ENCODE measurements at regions not wholly inside any gene's neighbourhood (a gene's known extent, or its start where the extent isn't known, plus 50 kb on each side); places are given as distances from the start of the nearest gene placed in this dataset.
"Not testable (repeated sequence)": the region's sequence is repeated elsewhere in the genome, so short reads cannot be mapped to it uniquely, and the experiment has no call there.

DNA sequence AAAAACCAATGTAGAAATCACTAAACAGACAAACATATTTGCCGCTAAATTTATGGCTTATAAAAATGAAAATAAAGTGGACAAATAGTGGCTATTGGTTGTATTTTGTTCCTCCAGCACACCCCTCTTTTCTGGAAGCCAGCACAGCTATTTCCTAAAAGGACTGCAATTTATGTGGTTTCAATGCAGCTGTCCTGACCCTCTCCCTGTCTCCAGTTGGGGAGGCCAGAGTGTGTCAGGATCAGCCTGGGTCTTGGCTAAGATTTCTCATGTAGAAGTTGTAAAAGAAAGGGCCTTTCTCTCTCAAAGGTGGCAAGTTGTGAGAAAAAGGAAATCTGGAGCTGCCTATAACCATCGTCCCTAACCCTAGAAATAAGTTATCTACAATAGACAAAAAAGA lies 165.6 kb downstream of the ALDH8A1 start:
- DNase-seq = no peak

DNA sequence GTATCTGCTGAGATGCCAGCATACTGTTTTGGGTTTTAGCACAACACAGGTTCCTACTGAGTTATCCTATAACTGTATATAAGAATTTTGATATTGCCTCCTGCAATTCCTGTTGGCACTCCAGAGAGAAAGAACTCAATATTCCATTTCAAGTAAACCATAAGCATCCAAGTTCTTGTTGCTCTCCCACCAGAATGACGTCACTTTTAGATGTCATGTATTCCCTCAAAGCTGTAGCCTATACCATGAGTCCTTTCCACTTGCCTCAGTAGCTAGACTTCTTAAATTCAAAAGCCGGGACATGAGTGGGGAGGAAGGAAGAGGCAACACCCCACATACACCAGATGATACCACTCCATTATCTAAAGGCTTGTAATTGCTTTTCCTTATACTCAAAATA lies 171.5 kb downstream of the ALDH8A1 start:
- no peak for DNase-seq

DNA sequence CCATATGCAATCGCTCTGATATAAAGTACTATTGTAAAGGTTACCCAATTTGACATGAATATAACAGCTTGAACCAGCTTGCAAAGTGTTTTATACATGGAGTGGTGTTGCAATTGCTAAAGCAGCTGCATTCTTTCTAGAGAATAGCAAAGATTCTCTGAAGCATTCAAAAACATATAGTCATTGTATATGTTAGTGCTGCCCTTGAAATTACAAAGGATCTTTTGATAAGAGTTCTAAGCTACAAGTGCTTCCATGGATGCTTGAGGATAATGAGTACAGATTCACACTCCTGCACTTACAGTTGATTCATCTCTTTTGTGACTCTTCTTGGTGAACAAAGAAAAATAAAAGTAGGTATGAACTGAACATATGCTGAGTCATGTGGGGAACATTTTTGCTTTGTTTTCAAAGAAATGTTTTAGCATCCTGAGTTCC lies 175.7 kb downstream of the ALDH8A1 start:
- no peak for DNase-seq

DNA sequence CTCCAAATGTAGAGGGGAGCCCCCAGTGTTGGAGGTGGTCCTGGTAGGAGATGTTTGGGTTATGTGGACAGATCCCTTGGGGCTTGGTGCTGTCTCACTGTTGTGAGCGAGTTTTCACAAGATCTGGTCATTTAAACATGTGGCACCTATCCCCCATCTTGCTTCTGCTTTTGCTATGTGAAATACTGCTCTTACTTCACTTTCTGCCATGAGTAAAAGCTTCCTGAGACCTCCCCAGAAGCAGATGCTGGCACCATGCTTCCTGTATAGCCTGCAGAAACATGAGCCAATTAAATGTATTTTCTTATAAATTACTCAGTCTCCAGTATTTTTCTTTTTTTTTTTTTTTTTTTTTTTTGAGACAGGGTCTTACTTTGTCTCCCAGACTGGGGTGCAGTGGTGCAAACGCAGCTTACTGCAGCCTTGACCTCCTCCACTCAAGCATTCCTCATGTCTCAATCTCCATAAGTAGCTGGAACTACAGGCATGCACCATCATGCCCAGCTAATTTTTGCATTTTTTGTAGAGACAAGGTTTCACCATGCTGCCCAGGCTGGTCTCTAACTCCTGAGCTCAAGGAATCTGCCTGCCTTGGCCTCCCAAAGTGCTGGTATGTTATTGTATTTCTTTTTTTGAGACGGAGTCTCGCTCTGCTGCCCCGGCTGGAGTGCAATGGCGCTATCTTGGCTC lies 177.1 kb downstream of the ALDH8A1 start:
- DNase-seq = no peak

DNA sequence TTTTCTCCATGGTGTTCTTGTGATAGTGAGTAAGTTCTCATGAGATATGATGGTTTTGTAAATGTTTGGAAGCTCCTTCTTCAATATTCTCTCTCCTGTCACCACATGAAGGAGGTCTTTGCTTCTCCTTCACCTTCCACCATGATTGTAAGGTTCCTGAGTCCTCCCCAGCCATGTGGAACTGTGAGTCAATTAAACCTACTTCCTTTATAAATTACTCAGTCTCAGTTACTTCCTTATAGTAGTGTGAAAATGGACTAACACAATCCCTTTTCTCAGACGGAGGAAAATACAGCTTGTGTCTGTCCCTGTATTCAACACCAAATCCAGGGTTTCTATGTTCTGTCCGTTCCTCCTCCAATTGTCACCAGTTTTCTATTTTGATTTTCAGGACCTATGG lies 181.0 kb downstream of the ALDH8A1 start:
- no peak for DNase-seq

DNA sequence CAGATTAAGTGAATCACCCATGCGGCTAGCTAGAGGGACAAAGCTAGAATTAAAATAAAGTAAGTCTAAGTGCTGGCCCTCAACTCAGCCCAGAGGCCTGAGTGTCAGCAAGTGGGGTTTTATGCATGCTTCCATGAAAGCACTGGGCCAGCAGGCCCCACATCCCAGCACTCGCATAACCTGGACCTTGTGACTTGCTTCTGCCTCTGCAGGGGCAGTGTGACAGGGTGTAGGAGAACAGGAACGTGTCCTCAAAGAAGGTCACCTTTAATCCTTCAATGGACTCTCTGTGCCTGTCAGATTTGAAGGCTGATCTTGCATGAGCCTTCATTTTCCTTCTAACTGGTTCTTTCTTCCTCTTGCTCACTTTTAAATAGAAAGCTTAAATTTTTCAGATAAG lies 183.4 kb downstream of the ALDH8A1 start:
- DNase-seq = no peak

DNA sequence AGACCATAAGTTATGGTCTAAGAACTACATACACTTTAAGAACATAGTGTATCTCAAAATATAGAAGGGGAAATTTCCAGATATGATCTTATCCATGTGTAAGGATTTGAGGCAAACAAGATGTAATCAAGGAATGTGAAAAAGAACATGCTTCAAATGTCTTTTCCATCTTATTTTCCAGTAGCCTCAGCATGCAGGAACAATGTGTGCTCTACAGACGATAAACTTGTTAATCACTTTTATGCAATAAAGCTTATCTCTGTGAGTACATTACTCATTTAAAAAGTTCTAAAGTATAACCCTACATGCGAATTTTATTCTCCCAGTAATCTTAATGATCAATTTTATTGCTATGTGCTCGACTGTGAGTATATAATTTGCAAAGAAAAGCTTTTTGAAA lies 185.2 kb downstream of the ALDH8A1 start:
- DNase-seq = no peak

DNA sequence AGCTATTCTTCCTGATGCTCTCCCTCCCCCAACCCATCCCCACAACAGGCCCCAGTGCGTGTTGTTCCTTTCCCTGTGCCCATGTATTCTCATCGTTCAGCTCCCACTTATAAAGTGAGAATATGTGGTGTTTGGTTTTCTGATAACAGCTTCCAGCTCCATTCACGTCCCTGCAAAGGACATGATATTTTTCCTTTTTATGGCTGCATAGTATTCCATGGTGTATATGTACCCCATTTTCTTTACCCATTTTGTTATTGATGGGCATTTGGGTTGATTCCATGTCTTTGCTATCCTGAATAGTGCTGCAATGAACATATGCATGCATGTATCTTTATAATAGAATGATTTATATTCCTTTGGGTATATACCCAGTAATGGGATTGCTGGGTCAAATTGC lies 186.3 kb downstream of the ALDH8A1 start:
- not testable (repeated sequence) for DNase-seq

DNA sequence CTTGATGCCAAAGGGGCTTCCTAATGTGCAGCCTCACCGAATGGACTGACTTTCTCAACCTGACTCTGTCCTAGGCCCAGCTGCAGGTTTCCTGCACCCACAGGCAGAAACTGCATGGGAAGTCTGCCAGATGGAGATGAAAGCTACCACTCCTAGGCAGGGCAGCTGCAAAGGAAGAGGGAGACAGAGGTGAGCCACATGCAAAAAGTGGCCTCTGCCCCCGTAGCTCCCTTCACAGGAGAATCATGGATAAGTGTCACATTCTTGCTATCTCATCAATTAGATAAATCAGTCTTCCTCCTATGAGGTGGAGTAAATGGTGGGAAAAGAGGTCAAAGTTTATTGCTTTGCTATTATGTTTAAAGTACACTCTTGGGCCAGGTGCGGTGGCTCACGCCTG lies 191.3 kb downstream of the ALDH8A1 start:
- DNase-seq = no peak

DNA sequence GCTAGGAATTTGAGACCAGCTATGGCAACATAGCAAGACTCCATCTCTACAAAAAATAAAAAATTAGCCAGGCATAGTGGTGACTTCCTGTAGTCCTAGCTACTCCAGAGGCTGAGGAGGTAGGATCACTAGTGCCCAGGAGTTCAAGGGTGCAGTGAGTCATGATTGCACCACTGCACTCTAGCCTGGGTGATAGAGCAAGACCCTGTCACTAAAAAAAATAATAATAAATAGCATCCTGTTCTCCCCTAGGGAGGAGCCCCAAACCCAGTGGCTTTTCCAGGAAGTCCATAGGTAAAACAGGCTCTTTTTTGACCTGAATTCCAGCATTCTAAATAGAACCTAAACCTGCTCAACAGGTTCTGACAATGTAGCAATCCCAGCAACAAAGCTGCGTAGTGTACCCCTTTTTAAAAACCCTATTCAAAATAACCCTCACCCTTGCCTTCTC lies 192.0 kb downstream of the ALDH8A1 start:
- no peak for DNase-seq

DNA sequence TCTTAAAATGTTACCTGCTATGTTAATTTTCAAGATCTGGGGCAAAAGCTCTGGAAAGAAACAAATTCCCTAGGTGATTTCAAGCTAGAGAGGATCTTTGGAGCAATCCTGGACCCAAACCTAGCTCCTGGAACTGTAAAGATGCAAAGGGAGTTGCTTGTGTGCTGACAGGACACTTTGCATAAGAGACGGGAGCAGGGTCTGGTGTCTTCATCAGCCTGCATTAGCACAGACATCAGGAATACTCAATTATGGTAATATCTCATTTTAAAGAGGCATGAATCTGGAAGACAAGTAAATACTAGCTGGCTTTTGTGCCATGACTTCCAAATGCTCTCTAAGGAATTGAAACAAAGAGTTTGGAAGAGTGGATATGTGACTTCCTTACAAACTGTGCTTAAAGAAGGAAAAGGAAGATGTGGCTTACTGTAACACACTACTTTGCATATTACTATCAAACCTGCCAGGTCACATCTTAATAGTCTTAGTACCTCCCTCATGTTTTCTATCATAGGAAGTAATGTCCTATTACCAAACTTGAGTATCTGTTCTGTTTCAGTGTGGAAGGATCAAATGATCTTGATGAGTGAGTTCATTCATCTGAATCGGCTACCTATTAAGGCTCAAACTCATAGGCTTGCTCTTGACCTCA lies 193.4 kb downstream of the ALDH8A1 start:
- no peak for DNase-seq

DNA sequence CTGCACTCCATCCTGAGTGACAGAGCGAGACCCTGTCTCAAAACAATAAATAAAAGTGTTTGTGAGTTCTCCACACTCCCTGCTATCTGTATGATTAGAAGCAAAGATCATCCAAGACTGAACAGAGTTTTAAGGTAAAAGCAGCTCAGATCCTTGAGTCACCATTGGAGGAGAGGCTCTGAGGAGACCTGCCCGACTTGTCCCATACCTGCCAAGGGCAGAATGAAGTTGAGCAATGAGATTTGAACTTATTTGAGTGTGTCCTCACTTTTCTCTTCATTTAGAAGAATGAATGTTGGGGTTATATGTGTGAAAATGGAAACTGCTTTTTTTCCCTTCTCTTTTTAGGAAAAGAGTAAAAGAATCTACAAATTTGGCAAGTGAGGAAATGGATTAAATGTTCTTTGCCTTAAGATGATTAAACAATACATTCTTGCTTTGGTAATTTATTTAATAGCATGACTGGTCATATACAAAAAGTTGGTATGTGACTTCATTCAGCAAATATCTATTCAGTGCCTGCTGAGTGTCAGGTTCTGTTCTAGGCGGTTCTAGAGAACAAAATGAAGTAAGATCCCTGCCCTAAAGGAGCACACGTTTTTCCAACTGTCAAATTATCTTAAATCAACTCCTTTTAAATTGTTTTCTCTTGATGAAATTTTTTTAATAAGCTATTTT lies 195.7 kb downstream of the ALDH8A1 start:
- DNase-seq = no peak

DNA sequence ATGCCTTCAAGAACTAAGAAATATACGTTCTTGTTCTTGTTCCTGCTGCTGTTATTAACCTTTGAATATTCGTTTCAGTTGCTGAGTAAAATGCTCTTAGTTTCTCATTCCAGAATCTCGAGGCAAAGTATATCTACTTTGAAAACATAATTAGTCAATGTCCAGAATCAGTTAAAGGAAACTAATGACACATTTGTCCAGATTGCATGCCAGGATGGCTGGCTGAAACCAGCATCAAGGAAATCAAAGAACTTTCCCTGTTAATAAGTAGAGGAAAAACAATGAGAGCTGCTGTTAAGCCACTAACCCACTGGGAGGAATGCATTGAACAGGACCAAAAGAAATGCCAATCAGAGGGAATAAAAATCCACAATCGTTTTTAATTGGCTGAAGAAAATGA lies 196.9 kb downstream of the ALDH8A1 start:
- DNase-seq = no peak

DNA sequence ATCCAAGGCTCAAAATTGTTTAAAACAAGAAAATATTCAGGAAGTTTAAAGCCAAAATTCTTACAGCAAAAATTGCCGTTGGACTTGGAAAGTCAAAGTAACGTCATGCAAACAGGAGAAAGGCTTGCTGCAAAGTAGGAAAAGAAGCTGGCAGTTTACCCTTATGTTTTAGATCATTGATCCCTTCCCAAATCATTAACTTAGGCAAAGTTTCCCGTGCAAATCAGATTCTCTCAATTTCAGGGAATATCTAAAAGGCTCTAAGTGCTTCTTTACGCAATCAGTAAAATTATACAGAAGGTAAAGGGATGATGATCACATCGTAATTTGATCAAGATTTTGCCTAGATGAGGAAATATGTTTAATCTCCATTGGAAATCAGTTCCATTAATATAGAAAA lies 197.5 kb downstream of the ALDH8A1 start:
- DNase-seq = no peak

DNA sequence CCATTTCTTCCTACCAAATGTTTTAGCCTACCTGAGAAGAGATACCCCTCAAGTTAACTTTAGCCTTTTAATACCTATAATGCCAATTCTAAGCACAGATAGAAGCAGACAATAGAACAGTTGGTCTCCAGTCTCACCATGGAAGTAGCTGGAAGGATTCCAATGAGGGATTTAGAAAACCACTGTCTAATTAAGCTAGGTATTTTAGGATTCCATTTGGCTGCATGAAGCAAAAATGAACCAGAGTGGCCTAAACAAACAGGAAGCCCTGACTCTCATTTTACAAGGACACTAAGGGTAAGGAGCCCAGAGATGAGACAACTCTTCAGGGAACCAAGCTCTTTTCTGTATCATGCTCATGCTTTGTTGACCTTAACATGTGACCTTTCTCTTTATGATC lies 199.2 kb downstream of the ALDH8A1 start:
- DNase-seq = no peak

DNA sequence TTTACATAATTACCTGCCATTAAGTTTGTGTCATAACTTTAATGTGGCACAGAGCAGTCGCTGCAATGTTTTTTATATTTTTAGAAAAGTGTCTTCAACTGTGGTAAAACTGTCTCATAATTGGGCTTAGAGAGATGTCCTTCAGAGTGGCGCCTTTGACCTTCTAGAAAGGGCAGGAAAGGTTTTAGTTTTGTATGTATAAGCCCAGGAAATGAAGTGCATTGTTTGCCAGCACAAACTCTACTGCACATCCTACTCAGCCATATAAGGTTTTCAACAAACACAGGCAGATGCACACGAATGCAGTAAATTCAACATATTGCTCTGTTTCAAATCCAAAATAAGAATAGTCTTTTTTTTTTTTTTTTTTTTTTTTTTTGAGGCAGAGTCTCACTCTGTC lies 201.4 kb downstream of the ALDH8A1 start:
- no peak for DNase-seq

DNA sequence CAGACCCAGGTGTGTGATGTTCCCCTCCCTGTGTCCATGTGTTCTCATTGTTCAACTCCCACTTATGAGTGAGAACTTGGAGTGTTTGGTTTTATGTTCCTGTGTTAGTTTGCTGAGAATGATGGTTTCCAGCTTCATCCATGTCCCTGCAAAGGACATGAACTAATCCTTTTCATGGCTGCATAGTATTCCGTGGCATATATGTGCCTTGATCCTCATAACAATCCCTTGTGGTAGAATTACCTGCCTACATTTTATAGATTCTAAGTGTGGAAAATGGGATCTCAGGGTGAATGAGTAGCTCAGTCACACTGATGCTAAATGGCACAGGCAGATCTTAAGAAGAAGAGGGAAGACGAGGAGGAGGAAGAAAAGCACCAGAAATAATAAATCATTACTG lies 202.7 kb downstream of the ALDH8A1 start:
- DNase-seq = not testable (repeated sequence)

DNA sequence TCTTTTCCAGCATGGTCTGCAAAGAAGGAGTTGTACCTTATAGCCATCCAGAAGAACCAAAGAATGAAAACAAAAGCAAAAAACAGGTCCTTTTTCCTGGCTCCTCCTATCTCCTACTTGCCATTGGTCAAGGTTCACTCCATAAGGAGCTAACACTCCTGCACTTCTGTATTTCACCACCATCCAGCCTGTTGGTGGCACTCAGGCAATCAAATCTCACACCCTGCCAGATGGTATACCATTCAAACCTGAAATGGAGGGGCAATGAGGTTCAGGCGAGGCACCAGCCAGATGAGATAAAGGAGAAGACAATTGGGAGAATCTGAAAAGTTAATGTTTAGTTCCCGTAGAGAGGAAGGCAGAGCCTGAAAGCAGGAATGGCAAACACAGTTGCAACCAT lies 203.8 kb downstream of the ALDH8A1 start:
- no peak for DNase-seq

DNA sequence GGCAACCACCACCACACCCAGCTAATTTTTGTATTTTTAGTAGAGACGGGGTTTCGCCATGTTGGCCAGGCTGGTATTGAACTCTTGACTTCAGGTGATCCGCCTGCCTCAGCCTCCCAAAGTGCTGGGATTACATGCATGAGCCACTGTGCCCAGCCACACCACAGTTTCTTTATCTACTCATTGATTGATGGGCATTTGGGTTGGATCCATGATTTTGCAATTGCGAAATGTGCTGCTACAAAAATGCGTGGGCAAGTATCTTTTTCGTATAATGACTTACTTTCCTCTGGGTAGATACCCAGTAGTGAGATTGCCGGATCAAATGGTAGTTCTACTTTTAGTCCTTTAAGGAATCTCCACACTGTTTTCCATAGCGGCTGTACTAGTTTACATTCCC lies 204.7 kb downstream of the ALDH8A1 start:
- DNase-seq = not testable (repeated sequence)

DNA sequence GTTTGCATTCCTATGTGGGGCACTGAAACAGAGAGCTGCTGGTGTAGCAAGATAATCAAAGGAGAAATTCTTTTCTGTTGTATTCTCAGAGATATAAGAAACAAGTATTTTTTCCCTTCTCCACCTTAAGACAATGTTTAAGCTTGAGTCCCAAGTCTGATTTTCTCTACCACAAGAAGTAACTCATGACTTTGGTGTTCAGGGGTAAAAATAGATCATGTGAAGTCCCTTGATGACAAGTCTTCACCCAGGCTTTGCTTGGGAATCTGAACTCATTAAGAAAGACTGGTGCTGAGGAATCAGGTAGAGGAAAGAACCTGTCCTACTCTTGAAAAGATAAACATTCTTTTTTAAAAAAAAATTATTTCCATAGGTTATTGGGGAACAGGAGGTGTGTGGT lies 205.6 kb downstream of the ALDH8A1 start:
- DNase-seq = no peak

DNA sequence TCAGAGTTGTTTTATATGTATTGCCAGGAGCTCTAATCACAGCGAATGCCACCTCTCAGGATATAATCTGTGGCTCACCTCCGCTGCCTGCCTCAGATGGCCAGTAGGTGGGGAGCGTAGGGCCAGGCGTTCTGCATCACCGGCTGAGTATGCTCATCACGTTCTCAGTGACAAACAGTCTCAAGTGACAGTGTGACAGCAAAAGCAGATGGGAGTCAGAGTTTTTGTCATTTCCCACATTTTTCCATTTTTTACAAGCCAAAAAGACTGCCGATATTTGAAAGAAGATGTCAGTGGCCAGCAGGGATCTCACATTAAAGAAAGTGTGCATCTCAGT lies 208.7 kb downstream of the ALDH8A1 start:
- DNase-seq = no peak

DNA sequence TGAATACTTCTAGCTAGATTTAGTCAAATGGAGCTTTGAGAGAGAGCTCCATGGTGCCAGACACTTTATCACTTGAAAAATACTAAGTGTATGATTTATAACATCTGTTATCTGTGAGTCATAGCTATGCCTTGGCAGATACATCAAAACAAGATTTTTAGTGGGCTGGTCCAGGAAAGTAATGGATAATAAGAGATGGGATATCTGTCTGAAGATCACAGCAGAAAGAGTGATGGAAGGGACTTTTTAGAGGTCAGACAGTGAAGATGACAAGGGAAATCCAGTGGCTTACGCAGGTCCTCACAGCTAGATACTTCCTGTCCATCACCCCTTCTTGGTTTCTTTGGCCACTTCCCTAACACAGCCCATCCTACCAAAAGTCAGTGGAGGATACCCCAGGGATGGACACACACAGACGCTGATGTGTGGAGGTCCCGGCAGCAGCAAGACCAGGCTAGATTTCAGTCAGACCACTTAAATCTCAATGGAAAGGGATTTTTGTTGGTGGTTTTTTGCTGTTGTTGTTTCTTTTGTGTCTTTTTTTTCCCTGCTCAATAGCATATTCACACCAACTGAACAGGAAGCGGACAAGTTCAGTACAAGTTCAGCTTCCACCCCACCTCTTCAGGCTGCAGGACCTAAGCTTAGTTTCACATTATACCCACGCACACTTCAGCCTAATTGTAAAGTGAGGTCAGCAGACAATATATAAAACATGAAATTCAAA lies 209.3 kb downstream of the ALDH8A1 start:
- DNase-seq = no peak

DNA sequence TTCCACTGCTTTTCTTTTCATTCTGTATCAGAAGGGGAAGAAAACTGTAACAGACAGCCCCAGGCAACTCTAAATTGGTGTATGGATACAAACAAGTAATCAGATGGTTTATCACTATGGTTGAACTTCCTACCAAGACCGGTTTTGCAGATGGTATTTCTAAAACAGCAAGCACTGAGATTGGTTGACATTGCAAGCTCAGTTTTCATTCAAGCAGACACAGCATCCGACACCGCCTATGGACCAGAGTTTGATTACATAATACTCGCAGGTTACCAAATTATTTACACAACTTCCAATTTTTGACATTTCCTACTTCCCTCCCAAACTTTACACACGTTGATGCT lies 209.9 kb downstream of the ALDH8A1 start:
- no peak for DNase-seq
